Left ventricle myocardium inferior (tissue), 1 donor: ENCODE measurements at regions not wholly inside any gene's neighbourhood (a gene's known extent, or its start where the extent isn't known, plus 50 kb on each side); places are given as distances from the start of the nearest gene placed in this dataset.
"Not testable (repeated sequence)": the region's sequence is repeated elsewhere in the genome, so short reads cannot be mapped to it uniquely, and the experiment has no call there.

Experiments
- DNase-seq: peaks from one replicate; pipeline ENCODE4 v3.0.0-alpha.2; 2020
- H3K27ac ChIP-seq: fragments of 200-600 bp; replicated peaks from 2 replicates; pipeline ENCODE4 v1.8.0; 2021
- H3K27me3 ChIP-seq: fragments of 200-600 bp; 2 replicates; pipeline ENCODE4 v1.8.0; 2021; ENCODE audit warnings: low read depth
- H3K36me3 ChIP-seq: fragments of 200-600 bp; 2 replicates; pipeline ENCODE4 v1.8.0; 2021
- H3K4me1 ChIP-seq: fragments of 200-600 bp; 2 replicates; pipeline ENCODE4 v1.8.0; 2021
- H3K4me3 ChIP-seq: fragments of 200-600 bp; 2 replicates; pipeline ENCODE4 v1.8.0; 2021; ENCODE audit warnings: mild to moderate bottlenecking, moderate library complexity
- H3K9me3 ChIP-seq: fragments of 200-600 bp; replicated peaks from 2 replicates; pipeline ENCODE4 v1.8.0; 2021
- CTCF ChIP-seq: fragments of 200-600 bp; IDR thresholded peaks from 2 replicates; pipeline ENCODE4 v1.8.0; 2021; ENCODE audit warnings: antibody characterized with exemption, mild to moderate bottlenecking, borderline replicate concordance
- intact Hi-C: fragments of 100-400 bp; cut with micrococcal nuclease; formaldehyde crosslinking; loops from one replicate; pipeline ENCODE4 v1.11.0; 2022
- donor health status: DM: no; HTN: yes; CAD: no; lungs with severe emphysema.

GRCh38 chr2:132256251-132256902 lies 94.6 kb upstream of the ANKRD30BL start:
- H3K9me3 ChIP-seq, result no peaks in the 10 kb centered on the region
- H3K27ac ChIP-seq, result no peak overlapping the region
- DNase-seq, result no peak
- no peaks in the 10 kb centered on the region for H3K36me3 ChIP-seq
- no peaks in the 10 kb centered on the region for H3K4me1 ChIP-seq
- intact Hi-C loops, result no loop called here
- peaks cover 64% of the 10 kb centered on the region for H3K27me3 ChIP-seq
- no peak overlapping the region for H3K4me3 ChIP-seq
- no peak for TF ChIP-seq CTCF

GRCh38 chr2:132256903-132257300 lies 95.2 kb upstream of the ANKRD30BL start:
- H3K9me3 ChIP-seq, intact Hi-C loops, H3K4me1 ChIP-seq, H3K36me3 ChIP-seq, DNase-seq, H3K27ac ChIP-seq: not testable (repeated sequence)
- peaks cover 64% of the 10 kb centered on the region for H3K27me3 ChIP-seq
- H3K4me3 ChIP-seq, result peak overlapping the region; percentile 56

GRCh38 chr2:132257301-132258171 lies 95.8 kb upstream of the ANKRD30BL start:
- peaks cover 64% of the 10 kb centered on the region for H3K27me3 ChIP-seq
- DNase-seq, H3K36me3 ChIP-seq, H3K27ac ChIP-seq, intact Hi-C loops, H3K9me3 ChIP-seq, H3K4me1 ChIP-seq: not testable (repeated sequence)
- H3K4me3 ChIP-seq, result peak overlapping the region; percentile 56

GRCh38 chr2:132259276-132259675 lies 97.5 kb upstream of the ANKRD30BL start:
- H3K27ac ChIP-seq, H3K4me1 ChIP-seq, H3K36me3 ChIP-seq, H3K9me3 ChIP-seq, intact Hi-C loops, DNase-seq, H3K4me3 ChIP-seq: not testable (repeated sequence)
- H3K27me3 ChIP-seq, result peaks cover 75% of the 10 kb centered on the region

GRCh38 chr2:132265595-132265994 lies 103.8 kb upstream of the ANKRD30BL start:
- H3K36me3 ChIP-seq, H3K4me3 ChIP-seq, intact Hi-C loops, DNase-seq, H3K9me3 ChIP-seq, H3K27ac ChIP-seq, H3K4me1 ChIP-seq: not testable (repeated sequence)
- peaks cover 80% of the 10 kb centered on the region for H3K27me3 ChIP-seq

GRCh38 chr2:132267105-132267497 lies 105.3 kb upstream of the ANKRD30BL start:
- peaks cover 87% of the 10 kb centered on the region for H3K27me3 ChIP-seq
- peak overlapping the region; percentile 56 for H3K4me3 ChIP-seq
- no peaks in the 10 kb centered on the region for H3K36me3 ChIP-seq
- no peak overlapping the region for H3K27ac ChIP-seq
- TF ChIP-seq CTCF, result no peak
- intact Hi-C loops, result no loop called here
- peaks cover 9% of the 10 kb centered on the region for H3K4me1 ChIP-seq
- DNase-seq, result no peak
- no peaks in the 10 kb centered on the region for H3K9me3 ChIP-seq

- Histone ChIP-seq H3K27me3 (peaks cover 87% of the 10 kb centered on the region), H3K4me3 (peak overlapping the region; percentile 56)
- H3K36me3 ChIP-seq, H3K9me3 ChIP-seq, H3K4me1 ChIP-seq, intact Hi-C loops, DNase-seq, H3K27ac ChIP-seq: not testable (repeated sequence)
These were observed 105.9 kb upstream of the ANKRD30BL start for GRCh38 chr2:132267498-132268283.
